MM.1S (cell line): ENCODE measurements at regions not wholly inside any gene's neighbourhood (a gene's known extent, or its start where the extent isn't known, plus 50 kb on each side); places are given as distances from the start of the nearest gene placed in this dataset.

Experiments
- CTCF ChIP-seq: fragments of 300-600 bp; sonication (generic); IDR thresholded peaks from 2 replicates; pipeline ENCODE4 v1.5.1; 2016; ENCODE audit warnings: antibody characterized with exemption, low read length, mixed read lengths
- EZH2 ChIP-seq: fragments of 300-600 bp; sonication (generic); optimal IDR thresholded peaks from 2 replicates; pipeline ENCODE3; 2017; ENCODE audit warnings: low read depth, mild to moderate bottlenecking, antibody characterized with exemption, low read length, mixed read lengths
- EZH2phosphoT487 ChIP-seq: fragments of 300-600 bp; sonication (generic); IDR thresholded peaks from 2 replicates; pipeline ENCODE4 v1.6.1; 2018; ENCODE audit warnings: antibody characterized with exemption, low read length

GRCh38 chr18:25010623-25011374, 341.2 kb downstream of the ZNF521 start:
- TF ChIP-seq CTCF (no peak), EZH2 (no peak), EZH2phosphoT487 (no peak)
